Panc1 (cell line): ENCODE measurements at regions not wholly inside any gene's neighbourhood (a gene's known extent, or its start where the extent isn't known, plus 50 kb on each side); places are given as distances from the start of the nearest gene placed in this dataset.

Experiments
- ATAC-seq: fragments of 200-7000 bp; cut with Tn5 transposase; 2 replicates; pipeline ENCODE4 v1.9.1; 2020; ENCODE audit warnings: mild to moderate bottlenecking, moderate library complexity
- BruUV-seq: library from RNA; stranded (reverse); fragments of 400-500 nt; replicated peaks from 2 replicates; lab custom pipeline; 2021; lab: Mats Ljungman, UMichigan
- CTCF ChIA-PET: fragments of 300-600 bp; sonication (Branson Sonifier 250); formaldehyde crosslinking; loops from one replicate; lab custom pipeline; 2022; ENCODE audit warnings: antibody characterized with exemption; lab: Charles Lee
- POLR2A ChIA-PET: fragments of 300-600 bp; sonication (Branson Sonifier 250); formaldehyde crosslinking; loops from one replicate; lab custom pipeline; 2022; ENCODE audit warnings: antibody characterized with exemption; lab: Charles Lee
- DNase-seq: peaks from one replicate; pipeline ENCODE4 v3.0.0-alpha.2; 2010; ENCODE audit warnings: low read depth, low spot score
- H3K27ac ChIP-seq: 2 replicates; pipeline ENCODE4 v1.5.1; 2011; ENCODE audit warnings: mild to moderate bottlenecking, low read length, inconsistent platforms
- H3K27me3 ChIP-seq: fragments of 200-500 bp; sonication (Bioruptor generic); 2 replicates; pipeline ENCODE4 v1.6.0; 2014; ENCODE audit warnings: low read length, inconsistent platforms; ENCODE audit not compliant: control insufficient read depth, insufficient read depth
- H3K36me3 ChIP-seq: fragments of 200-500 bp; sonication (Bioruptor generic); 2 replicates; pipeline ENCODE4 v1.5.1; 2014; ENCODE audit warnings: inconsistent platforms, mild to moderate bottlenecking, low read length, moderate library complexity; ENCODE audit not compliant: control insufficient read depth, insufficient read depth
- H3K4me1 ChIP-seq: 2 replicates; pipeline ENCODE4 v1.5.1; 2011; ENCODE audit warnings: inconsistent platforms, mild to moderate bottlenecking, low read length, moderate library complexity; ENCODE audit not compliant: control insufficient read depth, insufficient read depth
- H3K4me3 ChIP-seq, 2 experiments: 2 replicates each; pipeline ENCODE4 v1.5.1; 2011 to 2012; ENCODE audit warnings: low read depth in 2 of 2, low read length in 2 of 2, mild to moderate bottlenecking in 2 of 2, inconsistent platforms in 1 of 2, moderate library complexity in 1 of 2
- H3K9me3 ChIP-seq: fragments of 200-500 bp; sonication (Bioruptor generic); 2 replicates; pipeline ENCODE4 v1.5.1; 2014; ENCODE audit warnings: low read depth, mild to moderate bottlenecking, inconsistent platforms, low read length, moderate library complexity; ENCODE audit not compliant: control insufficient read depth, insufficient read depth
- POLR2AphosphoS5 ChIP-seq: IDR thresholded peaks from 2 replicates; pipeline ENCODE4 v1.6.1; 2012; ENCODE audit warnings: mild to moderate bottlenecking, low read depth, low read length, moderate library complexity
- SIN3A ChIP-seq: IDR thresholded peaks from 2 replicates; pipeline ENCODE4 v1.6.1; 2012; ENCODE audit warnings: low read depth, mild to moderate bottlenecking, low read length, moderate library complexity, borderline replicate concordance; ENCODE audit not compliant: insufficient read depth
- TCF7L2 ChIP-seq: IDR thresholded peaks from 2 replicates; pipeline ENCODE4 v1.6.1; 2011; ENCODE audit warnings: mild to moderate bottlenecking, low read depth, low read length, inconsistent platforms
- in situ Hi-C: cut with HindIII; loops from 2 replicates; pipeline ENCODE4 v1.10.0; 2016; ENCODE audit warnings: low sequenced_read_pairs, low pct_unique_long_range_greater_than_20kb
- intact Hi-C: fragments of 100-400 bp; cut with micrococcal nuclease; formaldehyde crosslinking; loops from one replicate; pipeline ENCODE4 v1.10.0; 2022; ENCODE audit not compliant: unreplicated experiment
- TF ChIP-seq, protein P1 (sequence below), 2 experiments: IDR thresholded peaks; 2 replicates each; pipeline ENCODE4 v1.6.1; 2011 to 2012; ENCODE audit warnings: low read depth in 2 of 2, control low read depth in 1 of 2, low read length in 1 of 2, mild to moderate bottlenecking in 1 of 2, moderate library complexity in 1 of 2; ENCODE audit not compliant: insufficient read depth in 1 of 2
- TF ChIP-seq, protein P2 (sequence below): fragments of 450-650 bp; IDR thresholded peaks from 2 replicates; pipeline ENCODE4 v1.5.1; 2017; ENCODE audit warnings: mild to moderate bottlenecking

DNA sequence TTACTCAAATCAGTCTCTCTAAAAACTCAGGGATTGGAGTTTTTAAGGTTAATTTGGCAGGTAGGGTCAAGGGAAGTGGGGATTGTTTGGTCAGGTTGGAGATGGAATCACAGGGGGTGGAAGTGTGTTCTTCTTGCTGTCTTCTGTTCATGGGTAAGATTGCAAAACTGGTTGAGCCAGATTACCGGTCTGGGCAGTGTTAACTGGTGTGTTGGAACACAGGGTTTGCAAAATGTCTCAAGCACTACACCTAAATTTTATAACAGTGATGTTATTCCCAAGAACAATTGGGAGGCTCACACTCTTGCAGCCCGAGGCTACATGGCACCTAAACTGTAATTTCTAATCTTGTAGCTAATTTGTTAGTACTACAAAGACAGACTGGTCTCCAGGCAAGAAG lies 425.4 kb downstream of the PLOD2 start:
- no peak for ATAC-seq
- H3K9me3 ChIP-seq = no peaks in the 10 kb centered on the region
- TF ChIP-seq SIN3A = no peak
- TF ChIP-seq TCF7L2 = no peak
- TF ChIP-seq, protein P1, sequence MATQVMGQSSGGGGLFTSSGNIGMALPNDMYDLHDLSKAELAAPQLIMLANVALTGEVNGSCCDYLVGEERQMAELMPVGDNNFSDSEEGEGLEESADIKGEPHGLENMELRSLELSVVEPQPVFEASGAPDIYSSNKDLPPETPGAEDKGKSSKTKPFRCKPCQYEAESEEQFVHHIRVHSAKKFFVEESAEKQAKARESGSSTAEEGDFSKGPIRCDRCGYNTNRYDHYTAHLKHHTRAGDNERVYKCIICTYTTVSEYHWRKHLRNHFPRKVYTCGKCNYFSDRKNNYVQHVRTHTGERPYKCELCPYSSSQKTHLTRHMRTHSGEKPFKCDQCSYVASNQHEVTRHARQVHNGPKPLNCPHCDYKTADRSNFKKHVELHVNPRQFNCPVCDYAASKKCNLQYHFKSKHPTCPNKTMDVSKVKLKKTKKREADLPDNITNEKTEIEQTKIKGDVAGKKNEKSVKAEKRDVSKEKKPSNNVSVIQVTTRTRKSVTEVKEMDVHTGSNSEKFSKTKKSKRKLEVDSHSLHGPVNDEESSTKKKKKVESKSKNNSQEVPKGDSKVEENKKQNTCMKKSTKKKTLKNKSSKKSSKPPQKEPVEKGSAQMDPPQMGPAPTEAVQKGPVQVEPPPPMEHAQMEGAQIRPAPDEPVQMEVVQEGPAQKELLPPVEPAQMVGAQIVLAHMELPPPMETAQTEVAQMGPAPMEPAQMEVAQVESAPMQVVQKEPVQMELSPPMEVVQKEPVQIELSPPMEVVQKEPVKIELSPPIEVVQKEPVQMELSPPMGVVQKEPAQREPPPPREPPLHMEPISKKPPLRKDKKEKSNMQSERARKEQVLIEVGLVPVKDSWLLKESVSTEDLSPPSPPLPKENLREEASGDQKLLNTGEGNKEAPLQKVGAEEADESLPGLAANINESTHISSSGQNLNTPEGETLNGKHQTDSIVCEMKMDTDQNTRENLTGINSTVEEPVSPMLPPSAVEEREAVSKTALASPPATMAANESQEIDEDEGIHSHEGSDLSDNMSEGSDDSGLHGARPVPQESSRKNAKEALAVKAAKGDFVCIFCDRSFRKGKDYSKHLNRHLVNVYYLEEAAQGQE (IDR thresholded peaks at IDR 0.05; ENCODE audit: insufficient read depth in 1 of 2, low read depth in 2 of 2, low read length in 1 of 2) = no peak
- no peak for TF ChIP-seq POLR2AphosphoS5
- TF ChIP-seq, protein P2, sequence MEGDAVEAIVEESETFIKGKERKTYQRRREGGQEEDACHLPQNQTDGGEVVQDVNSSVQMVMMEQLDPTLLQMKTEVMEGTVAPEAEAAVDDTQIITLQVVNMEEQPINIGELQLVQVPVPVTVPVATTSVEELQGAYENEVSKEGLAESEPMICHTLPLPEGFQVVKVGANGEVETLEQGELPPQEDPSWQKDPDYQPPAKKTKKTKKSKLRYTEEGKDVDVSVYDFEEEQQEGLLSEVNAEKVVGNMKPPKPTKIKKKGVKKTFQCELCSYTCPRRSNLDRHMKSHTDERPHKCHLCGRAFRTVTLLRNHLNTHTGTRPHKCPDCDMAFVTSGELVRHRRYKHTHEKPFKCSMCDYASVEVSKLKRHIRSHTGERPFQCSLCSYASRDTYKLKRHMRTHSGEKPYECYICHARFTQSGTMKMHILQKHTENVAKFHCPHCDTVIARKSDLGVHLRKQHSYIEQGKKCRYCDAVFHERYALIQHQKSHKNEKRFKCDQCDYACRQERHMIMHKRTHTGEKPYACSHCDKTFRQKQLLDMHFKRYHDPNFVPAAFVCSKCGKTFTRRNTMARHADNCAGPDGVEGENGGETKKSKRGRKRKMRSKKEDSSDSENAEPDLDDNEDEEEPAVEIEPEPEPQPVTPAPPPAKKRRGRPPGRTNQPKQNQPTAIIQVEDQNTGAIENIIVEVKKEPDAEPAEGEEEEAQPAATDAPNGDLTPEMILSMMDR = no peak
- no TSS peak for BruUV-seq
- no peak for DNase-seq
- intact Hi-C loops = no loop called here
- no peaks in the 10 kb centered on the region for H3K36me3 ChIP-seq
- H3K4me3 ChIP-seq = no peak overlapping the region
- in situ Hi-C loops = no loop called here
- ChIA-PET POLR2A (no interaction called here), CTCF (no interaction called here)
- H3K27me3 ChIP-seq = no peaks in the 10 kb centered on the region
- no peaks in the 10 kb centered on the region for H3K4me1 ChIP-seq
- H3K27ac ChIP-seq = no peak overlapping the region

DNA sequence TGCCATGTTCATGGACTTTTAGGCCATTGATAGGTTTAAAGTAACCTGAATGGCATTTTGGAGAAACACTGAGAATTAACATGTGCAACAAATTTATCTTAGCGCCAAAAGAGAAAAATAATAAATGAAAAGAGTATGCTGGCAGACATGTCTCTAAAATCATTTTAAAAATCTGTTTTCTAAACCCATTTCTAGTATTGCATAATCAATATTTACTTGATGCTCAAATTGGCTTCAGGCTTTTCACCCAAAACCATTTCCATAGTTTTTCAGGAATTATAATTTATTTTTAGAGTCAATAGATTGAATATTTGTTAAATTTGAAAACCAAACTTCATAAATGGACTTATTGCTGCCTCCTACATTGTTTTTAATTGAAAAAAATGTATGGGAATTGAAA lies 423.0 kb downstream of the PLOD2 start:
- DNase-seq (no peak), ATAC-seq (no peak)
- CTCF ChIA-PET = no interaction called here
- POLR2A ChIA-PET = no interaction called here
- Histone ChIP-seq H3K27me3 (no peaks in the 10 kb centered on the region), H3K4me3 (no peak overlapping the region), H3K9me3 (no peaks in the 10 kb centered on the region), H3K27ac (no peak overlapping the region), H3K4me1 (no peaks in the 10 kb centered on the region), H3K36me3 (no peaks in the 10 kb centered on the region)
- TF ChIP-seq POLR2AphosphoS5 (no peak), SIN3A (no peak), TCF7L2 (no peak)
- TF ChIP-seq, protein P1 (IDR thresholded peaks at IDR 0.05; ENCODE audit: insufficient read depth in 1 of 2, low read depth in 2 of 2, low read length in 1 of 2) = no peak
- TF ChIP-seq, protein P2 = no peak
- BruUV-seq = no TSS peak
- in situ Hi-C loops = no loop called here
- intact Hi-C loops = no loop called here
